Mesenchymal stem cell (in vitro differentiated cells and primary cell): ENCODE measurements at regions not wholly inside any gene's neighbourhood (a gene's known extent, or its start where the extent isn't known, plus 50 kb on each side); places are given as distances from the start of the nearest gene placed in this dataset.

Source experiments
- DNase-seq: peaks from one replicate; pipeline ENCODE4 v3.0.0-alpha.2; 2013
- H2AFZ ChIP-seq: one replicate; pipeline ENCODE4 v1.6.1; 2013; ENCODE audit warnings: low read depth, mild to moderate bottlenecking, control low read depth, inconsistent platforms, low read length, moderate library complexity
- H2AK5ac ChIP-seq: 2 replicates; pipeline ENCODE4 v1.6.1; 2013; ENCODE audit warnings: low read length, moderate library complexity, mild to moderate bottlenecking, inconsistent platforms; ENCODE audit not compliant: severe bottlenecking
- H2BK120ac ChIP-seq: one replicate; pipeline ENCODE4 v1.6.1; 2013; ENCODE audit warnings: low read depth, mild to moderate bottlenecking, inconsistent platforms, low read length, moderate library complexity
- H2BK12ac ChIP-seq, 2 experiments: one replicate each; pipeline ENCODE4 v1.6.1; 2013; ENCODE audit warnings: inconsistent platforms in 2 of 2, low read length in 2 of 2, mild to moderate bottlenecking in 2 of 2, moderate library complexity in 2 of 2, control low read depth in 1 of 2
- H2BK15ac ChIP-seq: one replicate; pipeline ENCODE4 v1.6.1; 2013; ENCODE audit warnings: mild to moderate bottlenecking, low read depth, inconsistent platforms; ENCODE audit not compliant: poor library complexity, severe bottlenecking
- H2BK5ac ChIP-seq: 2 replicates; pipeline ENCODE4 v1.6.1; 2013; ENCODE audit warnings: low read depth, mild to moderate bottlenecking, low read length, control low read depth, inconsistent platforms; ENCODE audit not compliant: poor library complexity, severe bottlenecking
- H3K14ac ChIP-seq, 2 experiments: one replicate each; pipeline ENCODE4 v1.6.1; 2013; ENCODE audit warnings: inconsistent platforms in 2 of 2, low read length in 2 of 2, control low read depth in 1 of 2, mild to moderate bottlenecking in 1 of 2, moderate library complexity in 1 of 2
- H3K18ac ChIP-seq, 2 experiments: one replicate each; pipeline ENCODE4 v1.6.1; 2013; ENCODE audit warnings: inconsistent platforms in 2 of 2, low read length in 2 of 2, control low read depth in 1 of 2, low read depth in 1 of 2, mild to moderate bottlenecking in 1 of 2
- H3K23ac ChIP-seq, 2 experiments: one replicate each; pipeline ENCODE4 v1.6.1; 2013; ENCODE audit warnings: inconsistent platforms in 2 of 2, low read length in 2 of 2, mild to moderate bottlenecking in 2 of 2, moderate library complexity in 2 of 2, control low read depth in 1 of 2
- H3K27ac ChIP-seq: 2 replicates; pipeline ENCODE4 v1.5.1; 2013; ENCODE audit warnings: mild to moderate bottlenecking, moderate library complexity, low read length, control low read depth, inconsistent platforms; ENCODE audit not compliant: poor library complexity, severe bottlenecking
- H3K27me3 ChIP-seq, 2 experiments: 2 replicates each; pipeline versions ENCODE4 v1.6.1 to v1.7.0; 2013; ENCODE audit warnings: low read length in 2 of 2, mild to moderate bottlenecking in 2 of 2, moderate library complexity in 2 of 2, control low read depth in 1 of 2, inconsistent platforms in 1 of 2; ENCODE audit not compliant: control insufficient read depth in 1 of 2, insufficient read depth in 1 of 2
- H3K36me3 ChIP-seq, 2 experiments: 2 replicates each; pipeline versions ENCODE4 v1.6.1 to v1.7.0; 2013; ENCODE audit warnings: low read length in 2 of 2, control low read depth in 1 of 2, inconsistent platforms in 1 of 2, low read depth in 1 of 2, mild to moderate bottlenecking in 1 of 2; ENCODE audit not compliant: insufficient read depth in 2 of 2, control insufficient read depth in 1 of 2
- H3K4ac ChIP-seq, 2 experiments: one replicate each; pipeline ENCODE4 v1.6.1; 2013; ENCODE audit warnings: inconsistent platforms in 2 of 2, low read length in 2 of 2, mild to moderate bottlenecking in 2 of 2, moderate library complexity in 2 of 2, control low read depth in 1 of 2, low read depth in 1 of 2
- H3K4me1 ChIP-seq: 2 replicates; pipeline ENCODE4 v1.6.1; 2013; ENCODE audit warnings: low read depth, low read length, control low read depth; ENCODE audit not compliant: control insufficient read depth, insufficient read depth
- H3K4me2 ChIP-seq: 2 replicates; pipeline ENCODE4 v1.6.1; 2013; ENCODE audit warnings: low read length, mild to moderate bottlenecking, inconsistent platforms; ENCODE audit not compliant: poor library complexity, severe bottlenecking
- H3K4me3 ChIP-seq, 2 experiments: 2 replicates each; pipeline versions ENCODE4 v1.5.1 to v1.7.0; 2013; ENCODE audit warnings: low read length in 2 of 2, mild to moderate bottlenecking in 2 of 2, control low read depth in 1 of 2, low read depth in 1 of 2; ENCODE audit not compliant: insufficient read depth in 1 of 2
- H3K79me1 ChIP-seq: replicated peaks from 2 replicates; pipeline ENCODE4 v1.6.1; 2013; ENCODE audit warnings: mild to moderate bottlenecking, control low read depth, low read length, inconsistent platforms; ENCODE audit not compliant: poor library complexity, severe bottlenecking
- H3K9ac ChIP-seq: 2 replicates; pipeline ENCODE4 v1.7.0; 2013; ENCODE audit warnings: mild to moderate bottlenecking, low read length, moderate library complexity
- H3K9me3 ChIP-seq: 2 replicates; pipeline ENCODE4 v1.7.0; 2013; ENCODE audit warnings: mild to moderate bottlenecking, low read length; ENCODE audit not compliant: control insufficient read depth
- H4K8ac ChIP-seq: one replicate; pipeline ENCODE4 v1.6.1; 2013; ENCODE audit warnings: inconsistent platforms, mild to moderate bottlenecking, low read length, moderate library complexity
- H4K91ac ChIP-seq: one replicate; pipeline ENCODE4 v1.6.1; 2013; ENCODE audit warnings: mild to moderate bottlenecking, low read length, inconsistent platforms
- WGBS: methylation state at CpG from one replicate; pipeline ENCODE4 v1.1.7; 2013; ENCODE audit warnings: mixed read lengths; 5-methylcytosine and 5-hydroxymethylcytosine counted together

DNA sequence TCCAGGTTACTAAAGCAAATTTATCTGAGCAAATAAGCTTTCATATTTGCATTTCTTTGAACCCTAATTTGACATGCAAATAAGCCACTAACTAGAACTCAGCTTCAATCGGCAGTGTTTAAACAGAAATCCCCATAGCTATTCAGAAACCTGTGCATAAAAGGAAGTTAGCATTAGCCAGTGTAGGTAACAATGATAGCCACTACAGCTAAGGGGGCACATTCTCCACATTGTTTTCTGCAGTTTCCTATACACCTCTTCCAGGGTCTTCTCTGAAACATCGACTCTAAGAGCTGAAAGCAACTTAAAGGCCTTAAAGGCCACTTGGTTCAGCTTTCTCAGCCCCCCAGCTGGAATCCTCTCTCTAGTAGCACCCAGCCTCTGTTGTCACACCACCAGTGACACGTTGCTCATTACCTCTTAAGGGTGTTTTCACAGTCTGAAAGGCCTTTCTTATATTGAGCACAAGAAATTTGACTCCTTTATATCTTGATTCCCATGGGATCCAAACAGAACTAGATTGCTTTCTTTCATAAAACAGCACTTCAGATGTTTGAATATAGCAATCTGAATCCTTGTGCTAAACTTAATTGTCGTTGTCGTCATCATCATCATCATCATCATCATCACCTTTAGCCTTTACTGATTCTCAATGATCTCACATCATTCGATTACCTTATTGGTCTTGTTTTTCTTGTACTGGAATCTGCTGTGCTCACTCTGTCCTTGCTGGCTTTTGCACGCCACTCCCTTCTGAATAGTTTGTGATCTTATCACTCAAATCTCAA, 93.9 kb upstream of the DAB1 start:
- Histone ChIP-seq H3K27ac (no peak overlapping the region), H4K8ac (no peak overlapping the region), H3K23ac (no peak overlapping the region), H3K4ac (no peak overlapping the region), H3K27me3 (no peaks in the 10 kb centered on the region), H3K9me3 (no peaks in the 10 kb centered on the region), H2BK15ac (no peak overlapping the region), H2BK5ac (no peak overlapping the region), H3K79me1 (no peaks in the 10 kb centered on the region), H2BK120ac (no peak overlapping the region), H3K4me2 (no peak overlapping the region), H3K36me3 (no peaks in the 10 kb centered on the region), H3K9ac (no peak overlapping the region), H4K91ac (no peak overlapping the region), H2AFZ (no peak overlapping the region), H3K14ac (no peak overlapping the region), H2AK5ac (no peak overlapping the region), H2BK12ac (no peak overlapping the region), H3K18ac (no peak overlapping the region), H3K4me3 (no peak overlapping the region), H3K4me1 (no peaks in the 10 kb centered on the region)
- 66% methylated on average over 7 of the region's 7 CpGs for WGBS
- DNase-seq = no peak

DNA sequence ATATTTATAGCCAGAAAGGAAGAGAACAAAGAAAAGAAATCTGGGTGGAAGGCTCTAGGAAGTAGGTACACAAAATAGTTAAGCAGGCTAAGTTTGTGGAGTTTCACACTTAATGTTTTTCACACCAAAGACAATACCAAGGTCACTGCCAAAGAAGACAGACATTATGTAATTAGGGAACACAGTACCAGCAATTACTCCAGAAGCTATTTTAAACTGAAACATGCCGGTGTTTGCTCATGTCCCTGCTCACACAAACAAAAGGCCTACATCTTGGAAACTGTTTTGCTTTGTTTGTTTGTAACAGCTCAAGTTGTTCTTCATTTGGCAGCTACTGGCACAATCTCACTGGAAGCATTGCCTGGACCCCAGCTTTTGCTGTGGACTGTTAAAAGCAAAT, 88.5 kb upstream of the DAB1 start:
- 100% methylated on average over 1 of the region's 1 CpG for WGBS
- Histone ChIP-seq H4K8ac (no peak overlapping the region), H3K14ac (no peak overlapping the region), H2BK15ac (no peak overlapping the region), H4K91ac (no peak overlapping the region), H2BK12ac (no peak overlapping the region), H3K4ac (no peak overlapping the region), H3K9ac (no peak overlapping the region), H2BK120ac (no peak overlapping the region), H3K4me2 (no peak overlapping the region), H3K27me3 (no peaks in the 10 kb centered on the region), H3K9me3 (no peaks in the 10 kb centered on the region), H3K36me3 (no peaks in the 10 kb centered on the region), H3K23ac (no peak overlapping the region), H3K18ac (no peak overlapping the region), H2AK5ac (no peak overlapping the region), H3K4me3 (no peak overlapping the region), H2BK5ac (no peak overlapping the region), H3K79me1 (no peaks in the 10 kb centered on the region), H3K4me1 (no peaks in the 10 kb centered on the region), H2AFZ (no peak overlapping the region), H3K27ac (no peak overlapping the region)
- DNase-seq = no peak

DNA sequence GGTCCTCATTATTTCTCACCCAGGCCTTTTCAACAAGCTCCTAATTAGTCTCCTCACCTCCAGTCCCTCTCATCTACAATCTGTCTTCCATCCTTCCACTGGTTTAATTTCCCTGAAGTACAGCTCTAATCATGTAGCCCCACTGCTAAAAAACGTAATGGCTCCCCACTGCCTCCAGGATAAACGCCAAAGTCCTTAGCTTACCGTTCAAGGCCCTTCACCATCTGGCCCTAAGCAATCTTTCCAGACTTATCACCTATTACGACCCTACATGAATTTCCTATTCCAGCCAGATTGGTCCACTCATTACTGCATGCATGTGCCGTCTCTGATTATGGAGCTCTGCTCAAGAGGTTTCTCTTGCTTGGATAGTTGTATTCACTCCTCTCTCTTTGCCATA, 83.1 kb upstream of the DAB1 start:
- Histone ChIP-seq H3K4me1 (no peaks in the 10 kb centered on the region), H2BK12ac (no peak overlapping the region), H3K4me2 (no peak overlapping the region), H2BK120ac (no peak overlapping the region), H4K91ac (no peak overlapping the region), H3K14ac (no peak overlapping the region), H3K9ac (no peak overlapping the region), H3K27me3 (no peaks in the 10 kb centered on the region), H3K23ac (no peak overlapping the region), H3K27ac (no peak overlapping the region), H3K4me3 (no peak overlapping the region), H3K9me3 (no peaks in the 10 kb centered on the region), H2BK15ac (no peak overlapping the region), H3K4ac (no peak overlapping the region), H2AFZ (no peak overlapping the region), H3K79me1 (no peaks in the 10 kb centered on the region), H4K8ac (no peak overlapping the region), H3K36me3 (no peaks in the 10 kb centered on the region), H3K18ac (no peak overlapping the region), H2AK5ac (no peak overlapping the region), H2BK5ac (no peak overlapping the region)
- DNase-seq = no peak
- WGBS = 78% methylated on average over 5 of the region's 5 CpGs

DNA sequence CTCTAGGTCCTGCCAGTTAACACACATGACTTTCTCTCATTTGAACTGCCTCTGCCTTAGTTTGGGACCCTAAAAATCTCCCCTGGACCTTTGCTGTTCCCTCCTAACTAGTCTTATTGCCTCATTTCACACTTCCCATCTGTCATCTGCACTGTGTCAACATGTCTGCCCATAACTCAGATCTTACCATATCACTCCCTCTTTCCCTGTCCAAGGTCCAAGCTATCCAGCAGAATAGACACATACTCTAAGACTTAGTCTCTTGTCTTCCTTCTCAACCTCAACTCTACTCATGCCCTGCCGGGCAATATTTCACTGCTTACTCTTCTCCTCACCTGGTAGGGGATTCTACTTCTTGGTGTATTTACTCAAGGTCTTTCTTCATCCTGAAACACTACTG, 79.5 kb upstream of the DAB1 start:
- Histone ChIP-seq H4K91ac (no peak overlapping the region), H3K4me1 (no peaks in the 10 kb centered on the region), H2BK12ac (no peak overlapping the region), H2BK120ac (no peak overlapping the region), H3K4me2 (no peak overlapping the region), H3K79me1 (no peaks in the 10 kb centered on the region), H2AFZ (no peak overlapping the region), H3K36me3 (no peaks in the 10 kb centered on the region), H2BK5ac (no peak overlapping the region), H4K8ac (no peak overlapping the region), H3K18ac (no peak overlapping the region), H3K23ac (no peak overlapping the region), H3K9ac (no peak overlapping the region), H3K27ac (no peak overlapping the region), H3K9me3 (no peaks in the 10 kb centered on the region), H3K4me3 (no peak overlapping the region), H2AK5ac (no peak overlapping the region), H3K14ac (no peak overlapping the region), H3K4ac (no peak overlapping the region), H2BK15ac (no peak overlapping the region), H3K27me3 (no peaks in the 10 kb centered on the region)
- DNase-seq = no peak
- WGBS = 100% methylated on average over 1 of the region's 1 CpG
